Activated CD4-positive, CD25-positive, alpha-beta regulatory T cell treated with anti-CD3 and anti-CD28 coated beads, Interleukin-2, amount 50 U/mL, for 16 hours (primary cell): ENCODE measurements at regions not wholly inside any gene's neighbourhood (a gene's known extent, or its start where the extent isn't known, plus 50 kb on each side); places are given as distances from the start of the nearest gene placed in this dataset.

Source experiments
- DNase-seq: peaks from one replicate; pipeline ENCODE4 v3.0.0-alpha.2; 2020; ENCODE audit warnings: low read depth, low spot score

- DNase-seq: no peak
These were observed 402.1 kb upstream of the CHD6 start for GRCh38 chr20:42020316-42020715.

GRCh38 chr20:42018979-42019378, 400.8 kb upstream of the CHD6 start:
- DNase-seq: no peak

- no peak for DNase-seq
These were observed 391.9 kb upstream of the CHD6 start for GRCh38 chr20:42010090-42010489.

- no peak for DNase-seq
These were observed 389.1 kb upstream of the CHD6 start for GRCh38 chr20:42007251-42007650.

- no peak for DNase-seq
These were observed 387.0 kb upstream of the CHD6 start for GRCh38 chr20:42005211-42005610.

- no peak for DNase-seq
These were observed 385.2 kb upstream of the CHD6 start for GRCh38 chr20:42003380-42003779.

GRCh38 chr20:41998539-41999341, 380.6 kb upstream of the CHD6 start:
- no peak for DNase-seq

GRCh38 chr20:41996951-41997350, 378.8 kb upstream of the CHD6 start:
- no peak for DNase-seq

- no peak for DNase-seq
These were observed 374.3 kb upstream of the CHD6 start for GRCh38 chr20:41992481-41992880.

- DNase-seq: no peak
These were observed 373.2 kb upstream of the CHD6 start for GRCh38 chr20:41991412-41991811.

GRCh38 chr20:41989935-41990635, 371.9 kb upstream of the CHD6 start:
- DNase-seq: no peak

- DNase-seq: no peak
These were observed 371.0 kb upstream of the CHD6 start for GRCh38 chr20:41989039-41989679.

GRCh38 chr20:41984031-41984430, 365.9 kb upstream of the CHD6 start:
- no peak for DNase-seq

- DNase-seq: no peak
These were observed 365.0 kb upstream of the CHD6 start for GRCh38 chr20:41983159-41983558.

GRCh38 chr20:41981746-41982145, 363.6 kb upstream of the CHD6 start:
- DNase-seq: no peak

- DNase-seq: no peak
These were observed 360.7 kb upstream of the CHD6 start for GRCh38 chr20:41978875-41979274.

- no peak for DNase-seq
These were observed 360.1 kb upstream of the CHD6 start for GRCh38 chr20:41978246-41978790.

GRCh38 chr20:41969656-41970055, 351.5 kb upstream of the CHD6 start:
- DNase-seq: no peak

- no peak for DNase-seq
These were observed 342.0 kb upstream of the CHD6 start for GRCh38 chr20:41960166-41960565.

- DNase-seq: no peak
These were observed 340.2 kb upstream of the CHD6 start for GRCh38 chr20:41958391-41958790.

GRCh38 chr20:41956338-41957074, 338.3 kb upstream of the CHD6 start:
- DNase-seq: no peak

GRCh38 chr20:41952166-41952565, 334.0 kb upstream of the CHD6 start:
- no peak for DNase-seq
